Esophagus muscularis mucosa (tissue), 3 donors: ENCODE measurements at regions not wholly inside any gene's neighbourhood (a gene's known extent, or its start where the extent isn't known, plus 50 kb on each side); places are given as distances from the start of the nearest gene placed in this dataset.

Experiments used
- CTCF ChIP-seq, 3 experiments: fragments of 200-600 bp in 2 of 3; fragments of 450-650 bp in 1 of 3; sonication (generic) in 2 of 3; IDR thresholded peaks; one replicate each; pipeline ENCODE4 v1.5.1; 2017 to 2019; ENCODE audit warnings: antibody characterized with exemption in 3 of 3, mild to moderate bottlenecking in 2 of 3, moderate library complexity in 1 of 3
- POLR2A ChIP-seq: fragments of 450-650 bp; IDR thresholded peaks from one replicate; pipeline ENCODE4 v1.6.1; 2017; ENCODE audit warnings: antibody characterized with exemption, moderate library complexity, mild to moderate bottlenecking, low read depth
- POLR2AphosphoS5 ChIP-seq, 2 donors: sonication (generic); formaldehyde crosslinking; IDR thresholded peaks; one replicate each; pipeline ENCODE4 v1.6.1; 2017; ENCODE audit warnings: antibody characterized with exemption in 2 of 2

GRCh38 chr4:24669751-24670150, 85.4 kb upstream of the DHX15 start:
- TF ChIP-seq CTCF (IDR thresholded peaks at IDR 0.05): no peak
- TF ChIP-seq POLR2AphosphoS5 (IDR thresholded peaks at IDR 0.05): no peak
- TF ChIP-seq POLR2A: no peak
